ENCODE measurements at regions not wholly inside any gene's neighbourhood (a gene's known extent, or its start where the extent isn't known, plus 50 kb on each side); places are given as distances from the start of the nearest gene placed in this dataset.

DNA sequence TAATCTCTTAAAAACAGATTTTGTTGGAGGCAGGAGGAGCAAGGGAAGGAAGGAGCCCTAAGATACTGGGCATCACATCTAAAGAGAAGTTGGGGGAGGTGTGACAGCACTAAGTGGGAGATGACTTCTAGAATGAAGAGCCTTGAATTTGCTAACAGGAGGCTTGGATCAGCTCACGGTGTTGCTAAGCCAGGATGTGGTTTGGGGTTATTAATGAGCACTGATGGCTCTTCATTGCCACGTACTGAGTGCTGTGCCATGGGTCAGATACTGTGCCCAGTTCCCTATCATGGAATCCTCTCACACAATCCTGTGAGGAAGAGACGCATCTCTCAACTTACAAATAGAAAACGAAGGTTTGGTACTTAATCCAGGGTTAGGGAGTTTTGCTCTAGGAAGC, 78.5 kb downstream of the C7orf25 start:
- intact Hi-C loops (cut with micrococcal nuclease), result no loop called here

More for the DNA sequence above, 78.5 kb downstream of the C7orf25 start:
- Histone ChIP-seq H3K9me1 (replicated peaks; ENCODE audit: control insufficient read depth, extremely low read depth, insufficient read depth, low read length) (no peaks in the 10 kb centered on the region), H3K27ac (ENCODE audit: insufficient read depth, low read depth, low read length) (no peak overlapping the region), H4K20me1 (replicated peaks; ENCODE audit: control insufficient read depth, extremely low read depth, insufficient read depth, low read length) (no peaks in the 10 kb centered on the region), H3K4me1 (ENCODE audit: control insufficient read depth, extremely low read depth, insufficient read depth, low read length) (no peaks in the 10 kb centered on the region), H3K9ac (replicated peaks; ENCODE audit: extremely low read depth, insufficient read depth, low read length) (no peak overlapping the region), H3K27me3 (ENCODE audit: control insufficient read depth in 2 of 2, insufficient read depth in 2 of 2, low read length in 2 of 2) (peaks cover 0 to 5% of the 10 kb centered on the region in 2 experiments), H3K4me2 (ENCODE audit: insufficient read depth, low read length) (no peak overlapping the region), H3K4me3 (replicated peaks in 1 of 3; ENCODE audit: insufficient read depth in 1 of 3, low read depth in 1 of 3, low read length in 3 of 3) (no peak overlapping the region), H3K79me2 (ENCODE audit: control insufficient read depth, insufficient read depth, low read length) (no peaks in the 10 kb centered on the region), H3K36me3 (ENCODE audit: control insufficient read depth in 2 of 2, extremely low read depth in 1 of 2, insufficient read depth in 2 of 2, low read length in 2 of 2) (no peaks in the 10 kb centered on the region), H3K9me3 (replicated peaks; ENCODE audit: control insufficient read depth, insufficient read depth, low read length) (no peaks in the 10 kb centered on the region), H2AFZ (ENCODE audit: low read depth, low read length) (no peak overlapping the region)
- TF ChIP-seq CTCF (IDR thresholded peaks at IDR 0.05; ENCODE audit: extremely low read depth in 1 of 2, insufficient read depth in 1 of 2, low read depth in 1 of 2, low read length in 2 of 2) (no peak), POLR2AphosphoS5 (IDR thresholded peaks at IDR 0.05; ENCODE audit: insufficient read depth, low read depth, low read length) (no peak), EZH2 (IDR thresholded peaks at IDR 0.05; ENCODE audit: borderline replicate concordance, low read depth, low read length, severe bottlenecking) (no peak), FOS (IDR thresholded peaks at IDR 0.05; ENCODE audit: borderline replicate concordance, insufficient read depth, low read length) (no peak), MYC (IDR thresholded peaks at IDR 0.05; ENCODE audit: low read depth, low read length) (no peak), JUN (IDR thresholded peaks at IDR 0.05; ENCODE audit: borderline replicate concordance, insufficient read depth, insufficient read length, low read depth) (no peak), MAX (IDR thresholded peaks at IDR 0.05; ENCODE audit: insufficient read depth, insufficient read length) (no peak), POLR2A (IDR thresholded peaks at IDR 0.05; ENCODE audit: low read depth, low read length) (no peak)
- FAIRE-seq (no peak), DNase-seq (ENCODE audit: low read depth, low spot score) (no peak)
- POLR2A ChIA-PET, result no interaction called here
- BruUV-seq (replicated peaks), result no TSS peak
- CTCF ChIA-PET, result interaction anchor here (1.3 to 7.3 kb wide), 2 partner anchors 856 to 893 kb away, joined by 4 to 89 read pairs; no protein-coding TSS in a partner anchor
- dilution Hi-C loops (cut with MboI; ENCODE audit: extremely low pct_ligation_motif_present, low sequenced_read_pairs), result no loop called here
